Colonic mucosa (tissue), 4 donors: ENCODE measurements at regions not wholly inside any gene's neighbourhood (a gene's known extent, or its start where the extent isn't known, plus 50 kb on each side); places are given as distances from the start of the nearest gene placed in this dataset.

ENCODE experiments used
- DNase-seq: peaks from one replicate; pipeline ENCODE4 v3.0.0-alpha.2; 2020
- H3K27ac ChIP-seq: fragments of 200-600 bp; one replicate; pipeline ENCODE4 v1.8.0; 2021
- H3K27me3 ChIP-seq: fragments of 200-600 bp; one replicate; pipeline ENCODE4 v1.8.0; 2021
- H3K36me3 ChIP-seq: fragments of 200-600 bp; one replicate; pipeline ENCODE4 v1.8.0; 2021
- H3K4me1 ChIP-seq: fragments of 200-600 bp; one replicate; pipeline ENCODE4 v1.8.0; 2021; ENCODE audit warnings: mild to moderate bottlenecking
- H3K4me3 ChIP-seq: fragments of 200-600 bp; one replicate; pipeline ENCODE4 v1.8.0; 2021
- H3K9ac ChIP-seq, 2 donors: one replicate each; pipeline ENCODE4 v1.7.0; 2013; ENCODE audit warnings: control low read depth in 2 of 2, low read depth in 2 of 2, low read length in 2 of 2
- H3K9me3 ChIP-seq: fragments of 200-600 bp; one replicate; pipeline ENCODE4 v1.8.0; 2021
- intact Hi-C: fragments of 100-400 bp; cut with DNase I; formaldehyde crosslinking; loops from one replicate; pipeline ENCODE4 v1.14.1; 2022
- TF ChIP-seq, protein P1 (sequence below): fragments of 200-600 bp; IDR thresholded peaks from one replicate; pipeline ENCODE4 v1.8.0; 2022; ENCODE audit warnings: antibody characterized with exemption, mild to moderate bottlenecking
- donor health status: healthy.
- donor health status: DM: no; HTN: no; CAD: no.
- donor health status: DM: no; HTN: no; CAD: no.

DNA sequence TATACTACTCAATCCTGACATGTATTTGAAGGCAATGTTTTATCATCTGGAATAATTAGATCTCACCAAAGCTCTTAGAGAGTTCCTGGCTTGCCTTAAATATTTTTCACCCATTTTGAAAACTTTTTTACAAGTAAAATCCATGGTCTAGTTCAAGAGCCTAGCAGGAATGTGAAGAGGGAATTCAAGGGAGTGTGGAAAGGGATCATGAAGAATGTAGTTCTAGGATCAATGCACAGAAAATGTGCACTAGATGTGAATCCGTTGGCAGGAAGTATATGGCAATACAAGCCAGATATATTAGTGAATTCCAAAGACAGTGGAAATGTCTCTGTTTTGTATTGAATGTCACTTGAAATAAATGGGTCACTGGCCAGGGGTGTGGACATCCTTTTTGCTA is 167.9 kb upstream of the MOCS2 start:
- H3K4me3 ChIP-seq, result no peak overlapping the region
- TF ChIP-seq, protein P1, sequence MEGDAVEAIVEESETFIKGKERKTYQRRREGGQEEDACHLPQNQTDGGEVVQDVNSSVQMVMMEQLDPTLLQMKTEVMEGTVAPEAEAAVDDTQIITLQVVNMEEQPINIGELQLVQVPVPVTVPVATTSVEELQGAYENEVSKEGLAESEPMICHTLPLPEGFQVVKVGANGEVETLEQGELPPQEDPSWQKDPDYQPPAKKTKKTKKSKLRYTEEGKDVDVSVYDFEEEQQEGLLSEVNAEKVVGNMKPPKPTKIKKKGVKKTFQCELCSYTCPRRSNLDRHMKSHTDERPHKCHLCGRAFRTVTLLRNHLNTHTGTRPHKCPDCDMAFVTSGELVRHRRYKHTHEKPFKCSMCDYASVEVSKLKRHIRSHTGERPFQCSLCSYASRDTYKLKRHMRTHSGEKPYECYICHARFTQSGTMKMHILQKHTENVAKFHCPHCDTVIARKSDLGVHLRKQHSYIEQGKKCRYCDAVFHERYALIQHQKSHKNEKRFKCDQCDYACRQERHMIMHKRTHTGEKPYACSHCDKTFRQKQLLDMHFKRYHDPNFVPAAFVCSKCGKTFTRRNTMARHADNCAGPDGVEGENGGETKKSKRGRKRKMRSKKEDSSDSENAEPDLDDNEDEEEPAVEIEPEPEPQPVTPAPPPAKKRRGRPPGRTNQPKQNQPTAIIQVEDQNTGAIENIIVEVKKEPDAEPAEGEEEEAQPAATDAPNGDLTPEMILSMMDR, result no peak
- no peak overlapping the region for H3K27ac ChIP-seq
- H3K4me1 ChIP-seq, result no peaks in the 10 kb centered on the region
- no peaks in the 10 kb centered on the region for H3K27me3 ChIP-seq
- H3K9me3 ChIP-seq, result no peaks in the 10 kb centered on the region
- no peak overlapping the region for H3K9ac ChIP-seq
- intact Hi-C loops, result no loop called here
- H3K36me3 ChIP-seq, result no peaks in the 10 kb centered on the region
- DNase-seq, result no peak

DNA sequence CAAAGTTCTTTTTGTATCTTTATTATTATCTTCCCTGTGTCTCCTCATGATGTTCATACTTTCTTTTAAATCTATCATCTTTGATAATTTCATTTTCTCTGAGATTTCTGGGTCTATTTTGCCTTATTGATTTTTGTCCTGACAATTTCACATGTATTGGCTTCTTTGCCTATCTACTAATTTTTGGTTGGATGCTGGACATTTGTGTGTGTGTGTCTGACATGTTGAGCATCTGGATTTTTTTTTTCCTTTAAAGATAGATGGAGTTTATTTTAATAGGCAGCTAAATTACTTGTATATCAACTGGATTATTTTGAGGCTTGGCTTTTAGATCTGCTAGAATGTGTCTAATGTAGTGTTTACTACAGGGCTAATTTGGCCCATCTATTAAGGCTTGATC is 178.0 kb upstream of the MOCS2 start:
- no peaks in the 10 kb centered on the region for H3K4me1 ChIP-seq
- H3K27ac ChIP-seq, result no peak overlapping the region
- TF ChIP-seq, protein P1, result no peak
- H3K9me3 ChIP-seq, result no peaks in the 10 kb centered on the region
- H3K9ac ChIP-seq, result no peak overlapping the region
- DNase-seq, result no peak
- no peaks in the 10 kb centered on the region for H3K27me3 ChIP-seq
- no peak overlapping the region for H3K4me3 ChIP-seq
- H3K36me3 ChIP-seq, result no peaks in the 10 kb centered on the region
- intact Hi-C loops, result no loop called here

- Histone ChIP-seq H3K36me3 (no peaks in the 10 kb centered on the region), H3K4me3 (no peak overlapping the region), H3K27ac (no peak overlapping the region), H3K27me3 (no peaks in the 10 kb centered on the region), H3K9ac (no peak overlapping the region), H3K4me1 (no peaks in the 10 kb centered on the region), H3K9me3 (no peaks in the 10 kb centered on the region)
- TF ChIP-seq, protein P1, result no peak
- intact Hi-C loops, result no loop called here
- DNase-seq, result no peak
Observed at GRCh38 chr5:53288511-53288910, 179.0 kb upstream of the MOCS2 start.

- Histone ChIP-seq H3K27ac (no peak overlapping the region), H3K4me1 (no peaks in the 10 kb centered on the region)
Observed at GRCh38 chr5:53291047-53291446, 181.5 kb upstream of the MOCS2 start.

DNA sequence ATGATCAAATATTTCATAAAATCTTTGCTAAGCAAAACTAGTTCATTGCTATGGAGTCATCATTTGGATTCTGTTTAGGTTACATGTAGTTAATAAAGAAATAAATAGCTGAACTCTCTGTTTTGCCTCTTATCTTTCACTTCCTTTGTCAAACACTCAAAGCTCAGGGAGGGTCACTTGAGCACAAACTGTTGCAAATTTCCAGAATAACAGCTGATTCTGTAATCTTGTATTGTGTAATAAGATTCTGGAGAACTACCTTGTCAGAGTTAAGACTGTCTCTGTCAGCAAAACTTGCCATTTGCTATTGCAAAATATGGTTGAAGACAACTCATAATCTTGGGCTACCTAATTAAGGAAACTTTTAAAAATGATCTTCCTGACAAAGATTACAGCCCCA is 182.0 kb upstream of the MOCS2 start:
- no peak overlapping the region for H3K9ac ChIP-seq
- TF ChIP-seq, protein P1, result no peak
- no peaks in the 10 kb centered on the region for H3K4me1 ChIP-seq
- H3K9me3 ChIP-seq, result no peaks in the 10 kb centered on the region
- DNase-seq, result no peak
- no peaks in the 10 kb centered on the region for H3K36me3 ChIP-seq
- H3K27ac ChIP-seq, result no peak overlapping the region
- intact Hi-C loops, result no loop called here
- H3K27me3 ChIP-seq, result no peaks in the 10 kb centered on the region
- no peak overlapping the region for H3K4me3 ChIP-seq

More at GRCh38 chr5:53291047-53291446, 181.5 kb upstream of the MOCS2 start:
- H3K27me3 ChIP-seq, result no peaks in the 10 kb centered on the region
- no peak overlapping the region for H3K9ac ChIP-seq
- H3K9me3 ChIP-seq, result no peaks in the 10 kb centered on the region
- H3K36me3 ChIP-seq, result no peaks in the 10 kb centered on the region
- H3K4me3 ChIP-seq, result no peak overlapping the region
- DNase-seq, result no peak
- TF ChIP-seq, protein P1, result no peak
- intact Hi-C loops, result no loop called here

- Histone ChIP-seq H3K4me3 (no peak overlapping the region), H3K36me3 (no peaks in the 10 kb centered on the region), H3K9ac (no peak overlapping the region), H3K4me1 (no peaks in the 10 kb centered on the region), H3K27me3 (no peaks in the 10 kb centered on the region), H3K27ac (no peak overlapping the region), H3K9me3 (no peaks in the 10 kb centered on the region)
- TF ChIP-seq, protein P1, result no peak
- DNase-seq, result no peak
- intact Hi-C loops, result no loop called here
Observed at GRCh38 chr5:53298841-53299240, 181.6 kb upstream of the FST start.
